ENCODE measurements at regions not wholly inside any gene's neighbourhood (a gene's known extent, or its start where the extent isn't known, plus 50 kb on each side); places are given as distances from the start of the nearest gene placed in this dataset.
"Not testable (repeated sequence)": the region's sequence is repeated elsewhere in the genome, so short reads cannot be mapped to it uniquely, and the experiment has no call there.

DNA sequence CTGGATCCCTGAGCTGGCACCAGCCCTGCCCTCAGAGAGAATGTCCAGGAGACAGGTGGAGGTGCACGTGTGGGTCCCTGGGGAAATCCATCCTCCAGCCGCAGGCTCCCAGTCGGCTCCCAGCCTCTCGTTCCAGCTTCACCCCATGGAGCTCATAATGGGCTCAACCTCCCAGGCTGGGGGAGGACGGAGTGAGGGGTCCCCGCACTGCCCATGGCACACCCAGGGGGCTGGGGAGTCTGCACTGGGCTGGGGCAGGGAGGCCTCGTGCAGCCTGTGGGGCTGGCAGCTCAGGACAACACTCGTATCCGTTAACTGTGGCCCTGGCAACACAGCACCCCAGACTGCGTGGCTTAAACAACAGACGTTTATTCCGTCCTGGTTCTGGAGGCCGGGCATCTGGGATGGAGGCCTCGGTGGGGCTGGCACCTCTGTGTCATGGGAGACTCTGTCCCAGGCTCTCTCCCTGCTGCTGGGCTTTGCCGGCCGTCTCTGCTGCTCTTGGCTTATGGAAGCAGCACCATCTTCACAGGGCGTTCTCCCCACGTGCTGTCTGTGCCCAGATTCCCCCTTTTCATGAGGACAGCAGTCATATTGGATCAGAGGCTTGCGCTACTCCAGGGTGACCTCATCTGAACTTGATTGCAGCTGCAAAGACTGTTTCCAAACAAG, 223.6 kb downstream of the TMEM121 start:
- DNase-seq (ENCODE audit: low read depth, low spot score): not testable (repeated sequence)

DNA sequence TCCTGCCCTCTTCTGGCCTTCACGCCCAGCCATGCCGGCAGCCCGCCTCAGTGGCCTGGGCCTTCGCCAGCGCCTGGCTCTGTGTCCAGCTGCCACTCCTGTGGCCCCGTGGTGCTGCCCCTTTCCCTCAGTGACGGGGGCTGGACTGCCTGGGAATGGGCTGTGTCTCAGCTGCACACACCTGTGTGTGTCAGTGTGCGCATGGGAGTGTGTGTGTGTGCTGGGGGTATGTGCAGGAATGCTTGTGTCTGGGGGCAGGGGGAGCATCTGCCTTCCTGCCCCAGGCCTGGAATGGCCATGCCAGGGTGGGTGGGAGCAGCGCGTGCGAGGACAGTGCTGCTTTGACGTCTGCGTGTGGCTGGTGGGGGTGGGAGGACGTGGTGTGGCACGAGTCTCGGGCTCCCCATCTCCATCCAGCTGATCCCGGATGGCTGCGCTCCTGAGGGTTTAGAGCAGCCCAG, 224.9 kb downstream of the TMEM121 start:
- DNase-seq (ENCODE audit: low read depth, low spot score): not testable (repeated sequence)

DNA sequence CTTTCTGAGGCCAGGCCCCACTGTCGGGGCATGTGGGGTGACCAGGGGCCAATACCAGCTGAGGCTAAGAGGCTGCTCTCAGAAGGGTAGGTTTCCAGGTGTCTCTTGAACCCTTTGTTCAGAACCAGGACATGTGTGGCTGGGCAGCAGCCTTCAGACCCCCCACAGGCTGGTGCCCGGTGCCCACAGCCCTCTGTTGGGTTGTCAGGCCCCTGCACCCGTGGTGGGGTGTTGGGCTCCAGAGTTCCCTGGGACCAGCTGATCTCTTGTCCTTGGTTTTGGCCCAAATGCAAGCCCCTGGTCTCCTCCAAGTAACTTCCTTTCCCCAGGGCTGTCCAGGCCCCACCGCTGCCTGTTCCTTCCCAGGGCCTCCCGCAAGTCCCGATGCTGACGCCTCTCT, 226.0 kb downstream of the TMEM121 start:
- DNase-seq (ENCODE audit: low read depth, low spot score): not testable (repeated sequence)

DNA sequence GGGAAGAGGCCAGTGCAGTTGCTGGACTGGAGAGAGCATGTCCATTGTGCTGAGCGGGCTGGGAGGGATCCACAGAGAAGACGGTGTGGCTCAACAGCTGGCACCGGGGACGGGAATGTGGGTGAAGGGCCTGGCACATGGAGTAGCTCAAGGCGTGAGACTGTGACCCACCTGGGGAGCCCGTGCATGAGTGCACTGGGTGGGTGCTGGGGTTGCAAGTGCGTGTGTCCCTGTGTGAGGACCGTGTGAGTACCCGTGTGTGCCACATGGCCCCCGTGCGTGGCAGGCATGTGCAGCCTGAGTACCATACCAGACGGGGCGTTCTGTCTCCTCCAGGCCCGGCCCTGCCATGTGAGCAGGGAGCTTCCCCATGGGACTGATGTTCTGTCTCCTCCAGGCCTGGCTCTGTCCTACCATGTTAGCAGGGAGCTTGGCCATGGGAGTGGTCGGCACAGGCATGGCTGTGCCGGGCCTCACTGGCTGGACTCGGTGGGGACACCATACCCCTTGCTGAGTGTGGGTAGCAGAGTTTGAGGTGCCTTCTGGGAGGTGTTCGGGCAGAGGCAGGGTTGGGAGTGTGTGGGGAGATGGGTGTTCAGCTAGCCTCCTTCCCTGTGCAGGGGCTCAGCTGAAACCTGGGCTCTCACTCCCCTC, 234.4 kb downstream of the TMEM121 start:
- no peak for DNase-seq (ENCODE audit: low read depth, low spot score)

DNA sequence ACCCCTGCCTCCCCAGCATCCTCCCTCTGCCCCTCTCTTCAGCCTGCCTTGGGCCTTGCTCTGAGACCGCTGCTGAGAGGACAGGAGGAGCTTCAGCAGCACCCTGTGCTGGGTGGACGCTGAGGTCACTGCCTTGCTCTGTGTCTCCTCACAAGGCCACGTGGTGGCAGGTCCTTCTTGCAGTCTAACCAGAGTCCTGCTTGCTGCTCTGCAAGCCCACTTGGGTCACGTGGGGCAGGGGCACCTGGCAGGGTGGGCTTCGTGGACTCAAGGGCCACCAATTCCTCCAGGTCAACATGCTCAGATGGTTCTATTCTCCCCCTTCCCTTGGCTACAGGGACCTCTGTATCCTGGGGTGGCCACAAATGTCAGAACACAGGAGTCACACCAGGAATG, 235.0 kb downstream of the TMEM121 start:
- DNase-seq (ENCODE audit: low read depth, low spot score): not testable (repeated sequence)

DNA sequence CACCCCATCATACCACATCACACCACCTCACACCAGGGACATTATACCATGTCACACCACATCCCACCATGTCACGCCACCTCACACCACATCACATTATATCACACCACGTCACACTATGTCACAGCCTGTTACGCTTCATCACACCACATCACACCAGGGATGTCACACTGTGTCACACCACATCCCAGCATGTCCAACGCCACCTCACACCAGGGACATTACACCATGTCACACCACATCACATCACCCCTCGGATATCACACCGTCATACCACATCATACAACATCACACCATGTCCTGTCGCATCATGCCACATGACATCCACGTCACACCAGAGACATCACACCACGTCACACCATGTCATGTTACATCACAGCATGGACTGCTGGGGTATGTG, 235.5 kb downstream of the TMEM121 start:
- no peak for DNase-seq (ENCODE audit: low read depth, low spot score)

DNA sequence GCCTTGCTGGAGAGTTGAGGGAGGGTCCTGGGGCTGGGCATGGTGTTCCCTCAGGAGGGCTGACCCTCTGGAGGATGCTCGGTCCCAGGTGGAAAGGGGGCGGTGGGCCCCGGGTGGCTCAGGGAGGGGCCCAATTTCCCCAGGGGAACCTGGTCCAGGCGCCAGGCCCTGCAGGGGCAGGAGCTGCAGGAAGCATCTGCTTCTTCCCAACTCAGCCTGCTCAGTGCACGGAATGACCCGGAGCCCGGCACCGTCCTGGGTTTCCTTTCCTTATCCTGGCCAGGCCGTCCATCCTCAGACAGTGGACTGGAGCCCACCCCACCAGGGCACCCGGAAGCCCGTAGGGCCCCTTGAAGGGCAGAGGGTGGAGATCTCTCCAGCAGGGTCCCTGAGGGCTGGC, 235.9 kb downstream of the TMEM121 start:
- not testable (repeated sequence) for DNase-seq (ENCODE audit: low read depth, low spot score)

DNA sequence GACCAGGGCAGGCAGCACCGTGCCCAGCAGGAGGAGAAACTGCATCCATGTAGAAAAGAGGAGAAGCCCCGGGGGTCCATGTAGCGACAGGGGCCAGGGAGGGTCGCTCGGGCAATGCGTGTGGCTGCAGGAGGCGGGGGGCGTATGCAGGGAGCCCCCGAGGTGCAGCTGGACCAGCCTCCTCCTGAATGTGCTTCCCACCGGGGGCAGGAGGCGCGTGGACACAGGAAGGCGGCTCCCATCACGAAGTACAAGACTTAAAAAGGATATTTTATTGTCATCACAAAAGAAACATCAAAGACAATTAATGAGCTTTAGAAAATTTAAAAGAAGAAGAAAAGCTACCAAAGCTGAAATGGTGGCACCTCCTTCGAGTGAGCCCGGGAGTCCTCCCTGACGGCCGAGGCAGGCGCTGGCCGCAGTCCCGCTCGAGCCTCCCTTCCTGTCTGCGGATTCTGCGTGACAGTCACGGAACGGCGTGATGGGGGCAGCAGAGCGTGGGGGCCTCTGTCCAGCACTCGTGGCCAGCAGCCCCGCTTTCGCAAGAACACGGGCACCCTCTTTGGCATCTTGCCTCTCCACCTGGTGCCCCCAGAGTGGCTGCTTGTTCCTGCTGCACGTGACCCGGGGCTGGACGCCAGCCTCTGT, 238.0 kb downstream of the TMEM121 start:
- DNase-seq (ENCODE audit: low read depth, low spot score): not testable (repeated sequence)

DNA sequence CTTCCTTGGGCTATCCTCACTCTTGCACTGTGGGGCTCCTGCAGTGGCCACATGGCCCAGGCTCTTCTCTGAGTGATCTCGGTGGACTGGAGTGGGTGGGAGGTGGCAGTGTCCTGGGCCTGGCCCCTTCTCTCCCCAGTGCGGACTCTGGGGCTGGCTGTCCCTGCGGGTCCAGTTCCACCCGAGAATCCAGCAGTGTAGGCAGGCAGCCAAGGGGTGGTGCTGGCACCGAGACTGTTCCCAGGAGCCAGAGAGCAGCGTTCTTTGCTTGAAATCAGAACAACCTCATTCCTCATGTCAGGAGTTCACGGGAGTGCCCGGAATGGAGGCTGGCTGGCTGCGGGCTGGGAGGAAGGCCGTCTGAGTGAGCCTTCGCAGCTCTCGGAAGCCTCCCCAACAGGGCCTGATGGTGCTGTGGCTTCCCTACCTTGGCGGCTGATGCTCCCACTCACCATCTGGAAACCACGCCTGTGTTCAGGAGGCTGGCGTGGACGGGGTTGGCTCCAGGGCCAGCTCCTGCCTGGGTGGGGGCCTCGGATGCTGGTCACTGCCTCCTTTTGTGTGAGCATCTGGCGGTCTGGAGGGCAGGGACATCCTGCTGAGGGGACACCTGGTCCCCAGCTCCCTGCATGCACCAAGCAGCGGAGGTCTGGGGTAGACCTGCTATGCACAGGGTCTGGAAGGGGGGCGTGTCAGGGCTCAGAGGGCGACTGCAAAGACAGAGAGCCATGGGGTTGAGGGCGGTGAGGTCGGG, 238.9 kb downstream of the TMEM121 start:
- not testable (repeated sequence) for DNase-seq (ENCODE audit: low read depth, low spot score)

DNA sequence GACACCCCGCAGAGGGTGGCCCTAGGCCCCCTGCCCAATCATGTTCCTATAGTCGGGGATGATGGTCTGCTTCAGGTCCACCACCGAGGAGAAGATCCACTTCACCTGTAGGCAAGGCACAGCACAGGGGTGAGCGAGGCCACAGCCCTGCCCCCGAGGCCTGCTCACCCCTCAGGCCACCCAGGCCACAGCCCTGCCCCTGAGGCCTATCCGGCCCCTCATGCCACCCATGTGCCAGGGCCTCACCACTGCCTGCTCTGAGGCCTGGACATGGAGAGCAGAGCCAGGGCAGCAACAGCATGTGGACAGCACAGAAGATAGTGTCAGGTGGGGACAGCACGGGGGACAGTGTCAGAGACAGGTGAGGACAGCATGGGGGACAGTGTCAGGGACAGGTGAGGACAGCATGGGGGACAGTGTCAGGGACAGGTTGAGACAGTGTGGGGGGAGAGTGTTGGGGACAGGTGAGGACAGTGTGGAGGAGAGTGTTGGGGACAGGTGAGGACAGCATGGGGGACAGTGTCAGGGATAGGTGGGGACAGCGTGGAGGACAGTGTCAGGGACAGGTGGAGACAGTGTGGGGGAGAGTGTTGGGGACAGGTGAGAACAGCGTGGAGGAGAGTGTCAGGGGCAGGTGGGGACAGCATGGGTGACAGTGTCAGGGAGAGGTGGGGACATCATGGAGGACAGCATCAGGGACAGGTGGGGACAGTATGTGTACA, 239.7 kb downstream of the TMEM121 start:
- DNase-seq (ENCODE audit: low read depth, low spot score): no peak

DNA sequence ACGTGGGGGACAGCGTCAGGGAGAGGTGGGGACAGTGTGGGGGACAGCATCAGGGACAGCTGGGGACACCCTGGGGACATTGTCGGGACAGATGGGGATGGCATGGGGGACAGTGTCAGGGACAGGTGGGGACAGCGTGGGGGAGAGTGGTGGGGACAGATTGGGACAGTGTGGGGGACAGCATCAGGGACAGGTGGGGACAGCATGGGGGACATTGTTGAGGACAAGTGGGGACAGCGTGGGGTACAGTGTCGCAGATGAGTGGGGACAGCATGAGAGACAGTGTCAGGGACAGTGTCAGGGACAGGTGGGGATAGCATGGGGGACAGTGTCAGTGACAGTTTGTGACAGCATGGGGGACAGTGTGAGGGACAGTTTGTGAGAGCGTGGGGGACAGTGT, 240.9 kb downstream of the TMEM121 start:
- DNase-seq (ENCODE audit: low read depth, low spot score): no peak

DNA sequence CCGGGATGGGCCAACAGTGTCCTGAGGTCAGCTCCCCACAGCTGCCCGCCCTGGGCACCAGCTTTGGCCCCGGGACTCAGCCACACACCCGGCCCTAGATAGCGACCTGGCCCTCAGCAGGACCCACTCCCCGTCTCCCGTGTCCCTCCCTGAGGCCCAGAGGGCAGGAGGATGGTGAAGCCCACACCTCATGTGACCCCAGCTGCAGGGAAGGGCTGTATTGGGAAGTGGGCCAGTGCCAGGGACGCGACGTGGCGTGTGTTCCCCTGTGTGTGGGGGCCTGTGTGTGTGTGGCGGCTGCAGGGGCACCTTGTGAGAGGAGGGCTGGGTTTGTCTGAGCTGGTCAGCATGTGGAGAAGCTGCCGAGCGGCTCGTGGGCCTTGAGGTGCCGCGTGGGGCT, 241.7 kb downstream of the TMEM121 start:
- DNase-seq (ENCODE audit: low read depth, low spot score): not testable (repeated sequence)

DNA sequence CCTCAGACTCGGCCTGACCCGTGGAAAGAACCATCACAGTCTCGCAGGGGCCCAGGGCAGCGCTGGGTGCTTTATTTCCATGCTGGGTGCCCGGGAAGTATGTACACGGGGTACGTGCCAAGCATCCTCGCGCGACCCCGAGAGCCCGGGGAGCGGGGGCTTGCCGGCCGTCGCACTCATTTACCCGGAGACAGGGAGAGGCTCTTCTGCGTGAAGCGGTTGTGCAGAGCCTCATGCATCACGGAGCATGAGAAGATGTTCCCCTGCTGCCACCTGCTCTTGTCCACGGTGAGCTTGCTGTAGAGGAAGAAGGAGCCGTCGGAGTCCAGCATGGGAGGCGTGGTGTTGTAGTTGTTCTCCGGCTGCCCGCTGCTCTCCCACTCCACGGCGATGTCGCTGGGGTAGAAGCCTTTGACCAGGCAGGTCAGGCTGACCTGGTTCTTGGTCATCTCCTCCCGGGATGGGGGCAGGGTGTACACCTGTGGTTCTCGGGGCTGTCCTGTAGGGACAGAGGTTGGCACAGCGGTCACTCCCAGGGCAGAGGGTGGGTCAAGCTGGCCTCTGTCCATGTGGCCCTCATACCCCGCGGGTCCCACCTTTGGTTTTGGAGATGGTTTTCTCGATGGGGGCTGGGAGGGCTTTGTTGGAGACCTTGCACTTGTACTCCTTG, 242.8 kb downstream of the TMEM121 start:
- not testable (repeated sequence) for DNase-seq (ENCODE audit: low read depth, low spot score)

DNA sequence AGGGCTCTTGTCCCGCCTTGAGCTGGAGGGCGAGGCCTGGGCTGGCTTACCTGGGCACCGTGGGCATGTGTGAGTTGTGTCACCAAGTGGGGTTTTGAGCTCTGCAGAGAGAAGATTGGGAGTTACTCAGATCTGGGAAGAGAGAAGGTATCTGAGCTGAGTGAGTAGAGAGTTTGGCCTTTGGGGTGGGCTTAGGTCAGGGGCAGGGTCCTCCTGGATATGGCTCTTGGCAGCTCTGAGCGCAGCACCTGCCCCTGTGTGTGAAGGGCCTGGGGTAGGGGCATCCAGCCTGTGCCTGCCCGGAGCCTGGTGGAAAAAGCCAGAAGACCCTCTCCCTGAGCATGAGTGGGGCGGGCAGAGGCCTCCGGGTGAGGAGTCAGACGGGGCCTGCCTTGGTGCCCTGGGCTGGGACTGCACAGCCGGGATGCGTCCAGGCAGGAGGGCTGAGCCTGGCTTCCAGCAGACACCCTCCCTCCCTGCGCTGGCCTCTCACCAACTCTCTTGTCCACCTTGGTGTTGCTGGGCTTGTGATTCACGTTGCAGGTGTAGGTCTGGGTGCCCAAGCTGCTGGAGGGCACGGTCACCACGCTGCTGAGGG, 244.3 kb downstream of the TMEM121 start:
- not testable (repeated sequence) for DNase-seq (ENCODE audit: low read depth, low spot score)

DNA sequence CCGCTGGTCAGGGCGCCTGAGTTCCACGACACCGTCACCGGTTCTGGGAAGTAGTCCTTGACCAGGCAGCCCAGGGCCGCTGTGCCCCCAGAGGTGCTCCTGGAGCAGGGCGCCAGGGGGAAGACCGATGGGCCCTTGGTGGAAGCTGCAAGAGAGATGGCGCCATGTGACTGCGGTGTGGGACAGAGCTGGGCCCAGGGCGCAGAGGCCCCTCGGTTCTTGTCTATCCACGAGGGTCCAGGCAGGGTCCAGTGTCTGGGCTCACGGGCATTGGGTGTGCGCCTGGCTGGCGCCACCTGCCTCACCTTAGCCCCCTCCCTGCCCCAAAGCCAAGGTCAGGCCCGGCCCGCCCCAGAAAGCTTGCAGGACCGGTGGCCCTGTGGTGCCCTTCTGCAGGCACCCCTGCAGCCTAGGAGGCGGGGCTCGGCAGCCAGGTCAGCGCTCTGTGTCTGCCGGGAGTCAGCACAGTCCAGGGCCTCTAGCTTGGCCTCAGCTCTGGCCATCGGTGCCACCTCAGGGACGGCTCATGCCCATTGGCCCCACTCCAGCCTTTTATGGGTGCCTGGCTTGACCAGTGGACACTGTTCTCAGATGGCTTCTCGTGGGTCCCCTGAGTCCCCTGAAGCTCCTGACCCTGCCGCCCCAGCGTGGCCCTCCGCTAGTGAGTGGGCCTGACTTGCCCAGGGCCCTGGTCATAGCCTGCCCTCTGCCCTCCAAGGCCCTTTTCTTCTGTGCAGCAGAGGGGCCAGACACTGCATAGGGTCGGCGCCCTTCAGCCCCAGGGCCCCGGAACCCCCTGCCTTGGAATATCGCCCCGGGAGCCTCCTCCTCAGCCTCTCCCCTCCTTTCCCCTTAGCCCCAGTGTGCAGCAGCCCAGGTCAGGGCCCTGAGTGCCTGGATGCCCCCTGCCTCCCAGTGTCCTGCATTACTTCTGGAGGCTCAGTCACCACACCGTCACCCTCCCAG, 245.2 kb downstream of the TMEM121 start:
- DNase-seq (ENCODE audit: low read depth, low spot score): not testable (repeated sequence)

DNA sequence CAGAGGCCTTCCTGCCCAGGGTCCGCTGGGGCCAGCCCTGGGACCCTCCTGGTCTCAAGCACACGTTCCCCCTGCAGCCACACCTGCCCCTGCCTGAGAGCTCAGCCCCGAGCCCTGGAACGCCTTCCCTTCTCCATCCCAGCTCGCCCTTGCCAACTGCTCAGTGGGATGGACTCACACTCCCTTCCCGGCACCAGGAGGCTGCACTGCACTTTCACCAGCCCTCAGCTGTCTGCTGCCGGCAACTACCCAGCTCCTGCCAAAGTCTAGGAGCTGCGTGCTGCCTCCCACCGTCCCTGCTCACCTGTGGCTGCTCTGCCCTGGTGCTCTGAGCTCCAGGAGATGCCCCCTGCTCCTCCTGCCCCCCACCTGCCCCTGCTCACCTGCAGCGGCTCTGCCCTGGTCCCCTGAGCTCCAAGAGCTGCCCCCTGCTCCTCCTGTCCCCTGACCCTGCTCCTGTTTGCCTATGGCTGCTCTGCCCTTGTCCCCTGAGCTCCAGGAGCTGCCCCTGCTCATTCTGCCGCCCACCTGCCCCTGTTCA, 246.4 kb downstream of the TMEM121 start:
- not testable (repeated sequence) for DNase-seq (ENCODE audit: low read depth, low spot score)

DNA sequence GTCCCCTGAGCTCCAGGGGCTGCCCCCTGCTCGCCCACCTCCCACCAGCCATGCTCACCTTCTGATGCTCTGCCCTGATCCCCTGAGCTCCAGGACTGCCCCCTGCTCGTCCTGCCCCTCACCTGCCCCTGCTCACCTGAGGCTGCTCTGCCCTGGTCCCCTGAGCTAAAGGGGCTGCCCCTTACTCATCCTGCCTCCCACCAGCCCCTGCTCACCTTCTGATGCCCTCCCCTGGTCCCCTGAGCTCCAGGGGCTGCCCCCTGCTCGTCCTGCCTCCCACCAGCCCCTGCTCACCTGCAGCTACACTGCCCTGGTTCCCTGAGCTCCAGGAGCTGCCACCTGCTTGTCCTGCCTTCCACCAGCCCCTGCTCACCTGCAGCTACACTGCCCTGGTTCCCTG, 247.2 kb downstream of the TMEM121 start:
- DNase-seq (ENCODE audit: low read depth, low spot score): no peak

DNA sequence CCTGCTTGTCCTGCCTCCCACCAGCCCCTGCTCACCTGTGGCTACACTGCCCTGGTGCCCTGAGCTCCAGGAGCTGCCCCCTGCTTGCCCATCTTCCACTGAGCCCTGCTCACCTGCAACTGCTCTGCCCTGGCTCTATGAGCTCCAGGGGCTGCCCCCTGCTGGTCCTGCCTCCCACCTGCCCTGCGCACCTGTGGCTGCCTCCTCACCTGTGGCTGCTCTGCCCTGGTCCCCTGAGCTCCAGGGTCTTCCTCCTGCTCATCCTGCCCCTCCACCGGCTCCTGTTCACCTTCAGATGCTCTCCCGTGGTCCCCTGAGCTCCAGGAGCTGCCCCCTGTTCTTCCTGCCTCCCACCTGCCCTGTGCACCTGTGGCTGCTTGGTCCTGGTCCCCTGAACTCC, 247.6 kb downstream of the TMEM121 start:
- no peak for DNase-seq (ENCODE audit: low read depth, low spot score)

Measured in iPS DF 19.7 (cell line).